HG03139 (cell line): ENCODE measurements at regions not wholly inside any gene's neighbourhood (a gene's known extent, or its start where the extent isn't known, plus 50 kb on each side); places are given as distances from the start of the nearest gene placed in this dataset.

Experiments
- ATAC-seq: cut with Tn5 transposase; IDR thresholded peaks from one replicate; pipeline ENCODE4 v1.9.1; 2021; ENCODE audit not compliant: unreplicated experiment

GRCh38 chr12:97173688-97174410 is 266.8 kb downstream of the NEDD1 start:
- no peak for ATAC-seq

DNA sequence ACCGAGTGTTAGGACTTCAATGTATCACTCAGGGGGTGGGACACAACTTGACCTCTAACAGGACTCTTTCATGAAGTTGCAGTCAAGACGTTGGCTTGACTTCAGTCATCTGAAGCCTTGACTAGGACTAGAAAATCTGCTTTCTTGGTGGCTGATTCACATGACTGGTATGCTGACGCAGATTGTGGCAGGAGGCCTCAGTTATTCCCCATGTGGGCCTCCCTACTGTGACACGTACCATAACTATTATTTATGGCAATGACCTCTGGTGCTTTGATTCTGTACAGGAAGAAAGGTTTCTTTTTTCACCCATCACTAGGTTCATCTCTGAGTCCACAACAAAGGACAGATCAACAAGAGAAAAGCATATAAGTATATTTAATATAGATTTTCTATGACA is 270.4 kb downstream of the NEDD1 start:
- no peak for ATAC-seq

- ATAC-seq, result no peak
Observed at GRCh38 chr12:97181571-97182265, 274.7 kb downstream of the NEDD1 start.

GRCh38 chr12:97182769-97183168 is 275.7 kb downstream of the NEDD1 start:
- no peak for ATAC-seq

GRCh38 chr12:97184127-97184773 is 277.2 kb downstream of the NEDD1 start:
- ATAC-seq, result no peak

- ATAC-seq, result no peak
Observed at GRCh38 chr12:97185567-97185966, 277.0 kb upstream of the RMST start.

- no peak for ATAC-seq
Observed at GRCh38 chr12:97194546-97194945, 268.1 kb upstream of the RMST start.

- no peak for ATAC-seq
Observed at GRCh38 chr12:97200181-97200580, 262.4 kb upstream of the RMST start.

DNA sequence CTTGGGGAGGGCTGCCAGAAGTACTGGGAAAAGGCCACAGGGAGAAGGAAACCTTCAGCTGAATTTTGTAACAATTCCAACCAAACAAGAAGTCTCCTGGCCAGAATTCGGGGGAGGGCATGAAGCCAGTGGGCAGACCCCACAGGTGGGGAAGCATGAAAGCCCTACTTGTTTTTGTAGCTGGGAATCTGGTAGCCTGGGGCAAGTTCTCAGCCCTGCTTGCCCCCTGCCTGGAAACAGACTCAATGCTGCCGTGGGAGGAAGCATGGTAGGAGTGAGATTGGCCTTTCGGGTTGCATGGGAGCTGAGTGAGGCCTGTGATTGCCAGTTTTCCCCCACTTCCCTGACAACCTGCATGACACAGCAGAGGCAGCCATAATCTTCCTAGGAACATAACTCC is 259.2 kb upstream of the RMST start:
- ATAC-seq, result no peak

GRCh38 chr12:97209997-97210396 is 252.6 kb upstream of the RMST start:
- no peak for ATAC-seq

DNA sequence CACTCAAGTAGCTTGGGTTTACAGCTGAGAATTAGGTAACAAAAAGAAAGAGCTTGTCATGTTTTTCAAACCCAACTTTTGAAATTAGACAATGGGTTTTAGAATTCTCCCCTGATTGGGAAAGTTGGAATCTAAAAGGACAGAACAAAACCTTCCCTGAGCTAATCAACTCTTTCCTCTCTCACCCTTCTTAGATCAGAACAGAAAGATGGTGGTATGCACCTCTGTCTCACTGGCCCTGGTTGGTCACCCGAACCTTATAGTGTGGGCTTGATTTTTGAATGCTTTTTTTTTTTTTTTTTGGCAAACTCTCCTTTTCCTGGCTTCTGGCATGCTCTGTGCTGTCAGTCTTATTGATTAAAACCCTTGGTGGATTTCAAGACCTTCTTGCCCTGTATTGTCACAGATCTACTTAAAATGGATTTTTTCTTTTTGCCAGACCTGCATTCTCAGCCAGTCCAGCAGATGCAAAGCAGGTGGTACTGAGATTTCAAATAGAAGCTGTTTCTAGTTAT is 251.1 kb upstream of the RMST start:
- ATAC-seq, result no peak

DNA sequence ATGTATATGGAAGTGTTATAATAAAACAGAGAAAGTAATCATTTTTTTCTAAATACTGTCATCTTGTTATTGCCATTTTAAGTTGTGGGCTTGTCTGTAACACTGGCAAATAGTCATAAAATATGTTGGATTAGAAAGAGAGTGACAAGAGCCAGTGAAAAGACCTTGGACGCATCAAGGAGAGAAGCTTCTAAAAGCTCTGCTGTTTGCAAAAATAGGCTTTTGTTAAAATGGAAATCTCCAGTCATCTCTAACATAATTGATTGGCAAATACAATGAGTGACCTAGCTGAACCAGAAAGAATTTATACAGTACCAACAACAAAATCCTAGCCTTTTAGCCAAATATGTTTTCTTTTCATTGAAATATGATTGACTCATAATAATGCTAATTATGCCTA is 245.8 kb upstream of the RMST start:
- ATAC-seq, result no peak

DNA sequence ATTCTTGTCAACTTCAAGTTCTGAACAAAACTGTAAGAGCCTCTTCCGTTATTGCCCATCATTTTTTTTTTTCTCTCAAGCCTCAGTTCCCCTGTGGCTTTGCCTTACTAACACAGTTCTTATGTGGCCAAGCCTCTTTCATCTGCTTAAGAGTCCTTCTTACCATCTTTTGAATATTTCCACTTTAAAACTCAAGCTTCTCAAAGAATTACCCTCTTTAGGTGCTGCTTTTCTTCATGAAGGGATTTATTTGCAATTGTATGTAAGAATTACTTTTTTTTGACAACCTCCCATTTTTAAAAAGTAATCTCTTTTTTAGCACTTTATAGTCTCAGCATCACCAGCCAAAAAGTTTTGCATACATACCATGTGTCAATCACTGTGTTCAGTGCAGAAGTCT is 240.2 kb upstream of the RMST start:
- ATAC-seq, result no peak

DNA sequence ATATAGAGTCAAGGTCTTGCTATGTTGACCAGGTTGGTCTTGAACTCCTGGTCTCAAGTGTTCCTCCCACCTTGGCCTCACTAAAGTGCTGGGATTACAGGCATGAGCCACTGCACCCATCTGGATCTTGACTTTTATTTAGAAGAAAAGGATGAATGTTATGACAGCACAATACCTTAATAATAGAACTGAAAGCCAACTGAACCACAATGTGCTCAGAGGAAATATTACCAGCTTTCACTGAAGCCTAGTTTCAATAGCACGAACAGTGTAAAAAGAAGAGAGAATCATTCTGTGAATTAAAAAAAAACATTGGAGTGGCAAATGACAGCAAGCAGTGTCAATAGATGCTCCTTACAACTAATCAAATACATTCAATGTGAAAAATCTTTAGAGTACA is 239.2 kb upstream of the RMST start:
- ATAC-seq, result no peak

- ATAC-seq, result no peak
Observed at GRCh38 chr12:97229004-97229403, 233.6 kb upstream of the RMST start.

DNA sequence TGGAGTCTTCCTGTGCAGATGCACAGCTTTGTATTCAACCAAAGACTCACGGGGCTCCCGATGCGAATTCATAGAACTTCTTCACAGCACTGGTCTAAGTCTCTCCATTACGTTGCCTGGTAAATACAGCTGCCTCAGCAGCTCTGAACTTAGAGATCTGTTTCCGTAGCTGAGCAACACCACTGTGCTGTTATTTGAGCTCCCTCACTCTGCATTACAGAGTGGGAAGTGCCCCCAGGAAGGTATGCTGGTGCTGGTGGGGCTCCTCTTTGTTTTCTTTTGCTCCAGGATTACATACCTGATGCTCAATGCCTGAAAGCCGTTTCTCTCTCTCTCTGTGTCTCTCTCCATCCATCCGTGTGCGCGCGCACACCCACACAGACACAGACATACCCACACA is 227.5 kb upstream of the RMST start:
- no peak for ATAC-seq

GRCh38 chr12:97246368-97246767 is 216.2 kb upstream of the RMST start:
- no peak for ATAC-seq

- no peak for ATAC-seq
Observed at GRCh38 chr12:97250483-97250882, 212.1 kb upstream of the RMST start.

- ATAC-seq, result no peak
Observed at GRCh38 chr12:97257726-97258125, 204.9 kb upstream of the RMST start.

DNA sequence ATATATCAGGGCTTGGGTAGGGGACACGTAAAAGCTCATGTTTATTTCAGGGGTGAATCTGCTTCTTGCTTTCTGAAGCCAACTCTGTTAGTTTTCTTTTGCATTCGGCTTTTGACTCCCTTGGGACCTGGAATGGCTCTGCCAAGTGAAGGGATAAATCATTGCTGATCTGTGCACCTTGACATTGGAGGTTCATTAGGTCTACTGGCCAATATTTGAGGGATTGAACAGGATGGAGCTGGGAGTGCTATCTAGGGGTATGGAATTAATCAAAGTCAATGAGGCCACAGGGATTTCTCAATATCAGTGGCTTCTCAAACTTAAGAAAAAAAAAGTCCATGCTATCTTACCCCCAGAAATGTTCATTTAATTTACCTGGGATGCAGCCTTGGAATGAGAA is 203.5 kb upstream of the RMST start:
- ATAC-seq, result no peak

DNA sequence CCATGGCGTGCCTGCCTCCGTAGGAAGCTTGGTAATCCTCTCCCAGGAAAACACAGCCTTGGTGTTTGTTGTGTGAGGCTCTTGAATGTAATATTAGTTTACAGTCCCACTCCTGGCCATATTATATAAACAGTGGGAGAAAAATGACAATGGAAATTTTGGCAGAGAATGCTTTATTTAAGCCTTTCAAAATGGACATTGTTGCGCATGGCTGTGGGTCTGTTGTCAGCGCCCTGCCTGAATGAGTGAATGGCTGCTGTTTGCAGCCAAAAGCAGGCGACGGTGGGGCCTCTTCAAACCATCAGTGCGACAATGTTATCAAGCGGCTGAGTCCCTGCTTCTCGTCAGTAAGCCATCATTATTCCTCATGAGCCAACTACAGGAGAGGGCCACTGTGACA is 201.8 kb upstream of the RMST start:
- no peak for ATAC-seq

DNA sequence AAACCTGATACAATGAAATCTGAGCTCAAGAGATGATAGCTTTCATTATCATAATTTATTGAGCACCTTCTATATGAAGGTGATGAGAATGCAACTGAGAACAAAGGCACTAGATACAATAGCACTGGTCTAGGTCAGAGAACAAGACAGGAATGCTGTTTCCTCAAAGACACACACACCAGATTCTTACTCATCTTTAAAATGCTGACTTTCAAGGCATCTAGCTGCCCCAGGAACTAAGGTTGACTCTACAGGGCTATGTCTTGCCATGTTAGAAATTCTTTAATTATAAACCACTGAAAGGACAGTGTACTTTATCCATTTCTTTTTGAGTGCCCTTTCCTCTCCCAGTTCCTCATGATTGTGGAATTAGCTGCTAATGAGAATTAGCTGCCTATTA is 195.4 kb upstream of the RMST start:
- ATAC-seq, result no peak
